HCT116 (cell line): ENCODE measurements at regions not wholly inside any gene's neighbourhood (a gene's known extent, or its start where the extent isn't known, plus 50 kb on each side); places are given as distances from the start of the nearest gene placed in this dataset.

Experiments
- ATAC-seq: fragments of 200-7000 bp; cut with Tn5 transposase; 2 replicates; pipeline ENCODE4 v1.9.1; 2020; ENCODE audit warnings: mild to moderate bottlenecking, moderate library complexity
- BruUV-seq: library from RNA; stranded (reverse); fragments of 400-500 nt; replicated peaks from 2 replicates; lab custom pipeline; 2021; lab: Mats Ljungman, UMichigan
- CTCF ChIA-PET: fragments of 300-600 bp; sonication (Branson Sonifier 250); formaldehyde crosslinking; loops from one replicate; lab custom pipeline; 2021; ENCODE audit warnings: antibody characterized with exemption; lab: Charles Lee
- POLR2A ChIA-PET: fragments of 300-600, 350-600 bp; sonication (Branson Sonifier 250); formaldehyde crosslinking; loops from one replicate; lab custom pipeline; 2021; ENCODE audit warnings: antibody characterized with exemption; lab: Charles Lee
- RAD21 ChIA-PET, 2 experiments: fragments of 300-600 bp; sonication (Branson Sonifier 250); formaldehyde crosslinking; loops; one replicate each; lab custom pipeline; 2023; ENCODE audit warnings: low total read pairs in 2 of 2; ENCODE audit not compliant: uncharacterized antibody in 2 of 2, unreplicated experiment in 2 of 2, low non-redundant PET in 1 of 2; lab: Charles Lee
- DNase-seq: peaks from one replicate; pipeline ENCODE4 v3.0.0-alpha.2; 2010; ENCODE audit warnings: low read depth, low spot score
- H2AFZ ChIP-seq: fragments of 200-600 bp; shearing (Covaris generic), sonication (generic); 2 replicates; pipeline ENCODE4 v1.6.1; 2017; ENCODE audit warnings: low read depth, mixed run types, mixed read lengths, antibody characterized with exemption, low read length; ENCODE audit not compliant: poor library complexity, severe bottlenecking
- H3K27ac ChIP-seq: 2 replicates; pipeline ENCODE4 v1.5.1; 2012; ENCODE audit warnings: low read depth, low read length
- H3K27me3 ChIP-seq: fragments of 200-600 bp; sonication (generic); 2 replicates; pipeline ENCODE4 v1.6.1; 2016; ENCODE audit warnings: mixed run types, low read length, mixed read lengths; ENCODE audit not compliant: insufficient read depth
- H3K36me3 ChIP-seq, 2 experiments: fragments of 200-500 bp in 1 of 2; fragments of 200-600 bp in 1 of 2; sonication (Bioruptor generic) in 1 of 2; sonication (generic) in 1 of 2; 2 replicates each; pipeline versions ENCODE4 v1.5.1 to v1.6.1; 2014 to 2016; ENCODE audit warnings: low read length in 2 of 2, inconsistent platforms in 1 of 2, mixed read lengths in 1 of 2, mixed run types in 1 of 2; ENCODE audit not compliant: insufficient read depth in 2 of 2, control insufficient read depth in 1 of 2
- H3K4me1 ChIP-seq, 2 experiments: fragments of 200-600 bp in 1 of 2; sonication (generic) in 1 of 2; 2 replicates each; pipeline versions ENCODE4 v1.5.1 to v1.6.1; 2012 to 2017; ENCODE audit warnings: low read length in 2 of 2, inconsistent platforms in 1 of 2, mild to moderate bottlenecking in 1 of 2, mixed read lengths in 1 of 2, mixed run types in 1 of 2, moderate library complexity in 1 of 2; ENCODE audit not compliant: insufficient read depth in 2 of 2, control insufficient read depth in 1 of 2
- H3K4me2 ChIP-seq: fragments of 200-600 bp; sonication (generic); 2 replicates; pipeline ENCODE4 v1.6.1; 2017; ENCODE audit warnings: mixed run types, low read length, mixed read lengths
- H3K4me3 ChIP-seq, 2 experiments: fragments of 200-600 bp in 1 of 2; sonication (generic) in 1 of 2; replicated peaks in 1 of 2; 2 replicates each; pipeline ENCODE4 v1.5.1; 2011 to 2016; ENCODE audit warnings: low read length in 2 of 2, control low read depth in 1 of 2, low read depth in 1 of 2, mild to moderate bottlenecking in 1 of 2, mixed read lengths in 1 of 2, mixed run types in 1 of 2
- H3K79me2 ChIP-seq: fragments of 200-600 bp; sonication (generic); 2 replicates; pipeline ENCODE4 v1.6.1; 2017; ENCODE audit warnings: mild to moderate bottlenecking, mixed run types, low read length, moderate library complexity, mixed read lengths; ENCODE audit not compliant: insufficient read depth
- H3K9ac ChIP-seq: fragments of 200-600 bp; sonication (generic); 2 replicates; pipeline ENCODE4 v1.6.1; 2016; ENCODE audit warnings: low read length, mixed read lengths
- H3K9me2 ChIP-seq: fragments of 200-600 bp; sonication (generic), shearing (Covaris generic); 2 replicates; pipeline ENCODE4 v1.6.1; 2017; ENCODE audit warnings: mixed run types, mild to moderate bottlenecking, moderate library complexity; ENCODE audit not compliant: insufficient read depth
- H3K9me3 ChIP-seq, 2 experiments: fragments of 200-500 bp in 1 of 2; fragments of 200-600 bp in 1 of 2; sonication (Bioruptor generic) in 1 of 2; sonication (generic) in 1 of 2; 2 replicates each; pipeline ENCODE4 v1.6.1; 2014 to 2017; ENCODE audit warnings: low read length in 2 of 2, mixed read lengths in 2 of 2, inconsistent platforms in 1 of 2, low read depth in 1 of 2, mild to moderate bottlenecking in 1 of 2, mixed run types in 1 of 2, moderate library complexity in 1 of 2; ENCODE audit not compliant: control insufficient read depth in 1 of 2, insufficient read depth in 1 of 2
- H4K20me1 ChIP-seq: fragments of 200-600 bp; sonication (generic), shearing (Covaris generic); 2 replicates; pipeline ENCODE4 v1.6.1; 2017; ENCODE audit warnings: mixed run types, mild to moderate bottlenecking, moderate library complexity; ENCODE audit not compliant: insufficient read depth
- CEBPB ChIP-seq: IDR thresholded peaks from 2 replicates; pipeline ENCODE4 v1.6.1; 2012; ENCODE audit warnings: low read depth
- ELF1 ChIP-seq: IDR thresholded peaks from 2 replicates; pipeline ENCODE4 v1.6.1; 2012; ENCODE audit warnings: low read depth, borderline replicate concordance
- EZH2 ChIP-seq: fragments of 200-600 bp; sonication (generic); IDR thresholded peaks from 2 replicates; pipeline ENCODE4 v1.6.1; 2017; ENCODE audit warnings: antibody characterized with exemption, mixed run types
- JUND ChIP-seq: IDR thresholded peaks from 2 replicates; pipeline ENCODE4 v1.6.1; 2012
- MAX ChIP-seq: IDR thresholded peaks from 2 replicates; pipeline ENCODE4 v1.6.1; 2012
- SIN3A ChIP-seq: IDR thresholded peaks from 2 replicates; pipeline ENCODE4 v1.6.1; 2012; ENCODE audit warnings: low read depth
- YY1 ChIP-seq: IDR thresholded peaks from 2 replicates; pipeline ENCODE4 v1.6.1; 2011; ENCODE audit warnings: low read length, low read depth, moderate library complexity, mild to moderate bottlenecking; ENCODE audit not compliant: insufficient replicate concordance; ENCODE audit errors: extremely low read depth
- ZBTB33 ChIP-seq: IDR thresholded peaks from 2 replicates; pipeline ENCODE4 v1.6.1; 2011; ENCODE audit warnings: mild to moderate bottlenecking, low read length, moderate library complexity; ENCODE audit not compliant: insufficient replicate concordance; ENCODE audit errors: extremely low read depth
- ZFX ChIP-seq: fragments of 450-650 bp; IDR thresholded peaks from 2 replicates; pipeline ENCODE4 v1.6.1; 2017
- ZNF274 ChIP-seq: fragments of 200-500 bp; sonication (Bioruptor generic); IDR thresholded peaks from 2 replicates; pipeline ENCODE4 v1.6.1; 2014; ENCODE audit warnings: mild to moderate bottlenecking, low read depth, low read length, inconsistent platforms
- intact Hi-C: fragments of 100-400 bp; cut with micrococcal nuclease; formaldehyde crosslinking; loops from 2 replicates; pipeline ENCODE4 v1.10.0; 2022

DNA sequence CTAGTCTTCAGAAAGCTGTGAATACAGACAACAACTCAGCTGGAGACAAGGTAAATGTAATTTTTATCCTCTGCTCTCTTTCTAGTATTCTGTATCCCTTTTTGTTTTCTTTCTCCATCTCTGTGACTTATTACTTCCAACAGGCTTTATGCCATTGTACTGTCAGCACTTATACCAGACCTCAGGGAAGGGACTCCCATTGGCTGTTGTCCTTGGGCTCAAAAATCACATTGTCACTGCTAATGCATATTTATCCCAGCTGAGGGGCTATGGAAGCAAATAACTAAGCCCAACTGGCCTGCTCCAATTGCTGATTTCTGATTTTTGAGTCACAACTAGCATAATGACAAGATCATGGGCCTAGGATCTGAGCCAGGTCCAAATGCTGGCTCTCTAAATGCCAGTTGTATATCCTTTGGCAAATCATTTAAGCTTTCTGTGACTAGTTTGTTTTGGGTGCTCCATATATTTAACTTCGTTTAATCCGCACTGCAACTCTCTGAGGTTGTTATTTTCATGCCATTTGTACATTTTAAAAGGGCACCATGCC, 395.1 kb upstream of the GNPDA2 start:
- Histone ChIP-seq H3K9me3 (peaks cover 10 to 17% of the 10 kb centered on the region in 2 experiments; a peak in 2 of 4 replicates), H3K9ac (no peak overlapping the region), H4K20me1 (no peaks in the 10 kb centered on the region), H3K4me1 (no peaks in the 10 kb centered on the region), H3K4me2 (no peak overlapping the region), H3K36me3 (no peaks in the 10 kb centered on the region), H3K79me2 (no peaks in the 10 kb centered on the region), H3K9me2 (no peaks in the 10 kb centered on the region), H3K4me3 (no peak overlapping the region), H3K27ac (no peak overlapping the region), H3K27me3 (no peaks in the 10 kb centered on the region), H2AFZ (no peak overlapping the region)
- POLR2A ChIA-PET: no interaction called here
- TF ChIP-seq ZBTB33 (no peak), MAX (no peak), ELF1 (no peak), CEBPB (no peak), ZNF274 (no peak), JUND (no peak), YY1 (no peak), ZFX (no peak), SIN3A (no peak), EZH2 (no peak)
- DNase-seq: no peak
- intact Hi-C loops: no loop called here
- ATAC-seq: no peak
- RAD21 ChIA-PET: no interaction called here
- no TSS peak for BruUV-seq
- CTCF ChIA-PET: no interaction called here
